Gastroesophageal sphincter (tissue), 3 donors: ENCODE measurements at regions not wholly inside any gene's neighbourhood (a gene's known extent, or its start where the extent isn't known, plus 50 kb on each side); places are given as distances from the start of the nearest gene placed in this dataset.

Experiments
- EP300 ChIP-seq: sonication (generic); formaldehyde crosslinking; IDR thresholded peaks from one replicate; pipeline ENCODE4 v1.6.1; 2017; ENCODE audit warnings: antibody characterized with exemption, mild to moderate bottlenecking
- POLR2A ChIP-seq, 2 donors: fragments of 450-650 bp; IDR thresholded peaks; one replicate each; pipeline ENCODE4 v1.6.1; 2017; ENCODE audit warnings: antibody characterized with exemption in 2 of 2, mild to moderate bottlenecking in 2 of 2, moderate library complexity in 1 of 2
- POLR2AphosphoS5 ChIP-seq: sonication (generic); formaldehyde crosslinking; IDR thresholded peaks from one replicate; pipeline ENCODE4 v1.6.1; 2017; ENCODE audit warnings: antibody characterized with exemption
- TF ChIP-seq, protein P1 (sequence below), 4 experiments: fragments of 200-600 bp in 2 of 4; fragments of 450-650 bp in 2 of 4; sonication (generic) in 1 of 4; IDR thresholded peaks; one replicate each; pipeline ENCODE4 v1.5.1; 2017 to 2019; ENCODE audit warnings: antibody characterized with exemption in 4 of 4, mild to moderate bottlenecking in 2 of 4, moderate library complexity in 2 of 4

DNA sequence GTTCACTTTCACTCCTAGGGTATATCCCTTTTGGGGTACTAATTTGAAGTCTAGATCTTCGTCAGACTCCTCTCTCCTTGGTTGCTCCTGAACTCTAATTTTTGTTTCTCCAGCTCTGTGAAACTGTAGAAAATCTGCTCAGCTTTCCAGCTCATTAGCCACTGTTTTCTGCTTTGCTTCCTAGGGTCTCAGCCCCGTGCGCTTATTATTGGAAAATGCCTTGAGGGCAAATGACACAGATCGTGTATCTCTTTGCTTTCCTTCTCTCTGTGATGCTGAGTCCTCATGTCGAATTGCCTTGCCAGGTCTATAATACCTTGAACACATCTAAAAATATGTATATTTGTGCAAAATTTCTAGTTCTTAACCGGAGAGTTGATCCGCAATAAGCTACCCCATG, 731.1 kb downstream of the EDEM1 start:
- TF ChIP-seq, protein P1, sequence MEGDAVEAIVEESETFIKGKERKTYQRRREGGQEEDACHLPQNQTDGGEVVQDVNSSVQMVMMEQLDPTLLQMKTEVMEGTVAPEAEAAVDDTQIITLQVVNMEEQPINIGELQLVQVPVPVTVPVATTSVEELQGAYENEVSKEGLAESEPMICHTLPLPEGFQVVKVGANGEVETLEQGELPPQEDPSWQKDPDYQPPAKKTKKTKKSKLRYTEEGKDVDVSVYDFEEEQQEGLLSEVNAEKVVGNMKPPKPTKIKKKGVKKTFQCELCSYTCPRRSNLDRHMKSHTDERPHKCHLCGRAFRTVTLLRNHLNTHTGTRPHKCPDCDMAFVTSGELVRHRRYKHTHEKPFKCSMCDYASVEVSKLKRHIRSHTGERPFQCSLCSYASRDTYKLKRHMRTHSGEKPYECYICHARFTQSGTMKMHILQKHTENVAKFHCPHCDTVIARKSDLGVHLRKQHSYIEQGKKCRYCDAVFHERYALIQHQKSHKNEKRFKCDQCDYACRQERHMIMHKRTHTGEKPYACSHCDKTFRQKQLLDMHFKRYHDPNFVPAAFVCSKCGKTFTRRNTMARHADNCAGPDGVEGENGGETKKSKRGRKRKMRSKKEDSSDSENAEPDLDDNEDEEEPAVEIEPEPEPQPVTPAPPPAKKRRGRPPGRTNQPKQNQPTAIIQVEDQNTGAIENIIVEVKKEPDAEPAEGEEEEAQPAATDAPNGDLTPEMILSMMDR (IDR thresholded peaks at IDR 0.05) = no peak
- TF ChIP-seq POLR2AphosphoS5 = no peak
- TF ChIP-seq POLR2A (IDR thresholded peaks at IDR 0.05) = no peak
- TF ChIP-seq EP300 = no peak
